Mucosa of descending colon (tissue), 3 donors: ENCODE measurements at regions not wholly inside any gene's neighbourhood (a gene's known extent, or its start where the extent isn't known, plus 50 kb on each side); places are given as distances from the start of the nearest gene placed in this dataset.
"Not testable (repeated sequence)": the region's sequence is repeated elsewhere in the genome, so short reads cannot be mapped to it uniquely, and the experiment has no call there.

ENCODE experiments used
- ATAC-seq: fragments of 200-7000 bp; cut with Tn5 transposase; one replicate; pipeline ENCODE4 v1.9.1; 2020; ENCODE audit warnings: mild to moderate bottlenecking, moderate library complexity
- DNase-seq, 3 donors: peaks; one replicate each; pipeline ENCODE4 v3.0.0-alpha.2; 2020
- H3K36me3 ChIP-seq: fragments of 200-600 bp; one replicate; pipeline ENCODE4 v1.8.0; 2021; ENCODE audit warnings: low read depth, mild to moderate bottlenecking
- H3K4me1 ChIP-seq: fragments of 200-600 bp; one replicate; pipeline ENCODE4 v1.8.0; 2021; ENCODE audit warnings: low read depth, mild to moderate bottlenecking
- H3K4me3 ChIP-seq: fragments of 200-600 bp; one replicate; pipeline ENCODE4 v1.8.0; 2021; ENCODE audit warnings: mild to moderate bottlenecking
- H3K9me3 ChIP-seq: fragments of 200-600 bp; one replicate; pipeline ENCODE4 v1.8.0; 2021; ENCODE audit warnings: mild to moderate bottlenecking
- intact Hi-C, 2 donors: fragments of 100-400 bp; cut with DNase I in 1 of 2; cut with micrococcal nuclease in 1 of 2; formaldehyde crosslinking; loops; one replicate each; pipeline versions ENCODE4 v1.11.0 to v1.11.1; 2022; cut with DNase I, micrococcal nuclease
- TF ChIP-seq, protein P1 (sequence below): fragments of 200-600 bp; IDR thresholded peaks from one replicate; pipeline ENCODE4 v1.8.0; 2022; ENCODE audit warnings: antibody characterized with exemption, mild to moderate bottlenecking
- donor health status: DM: no; HTN: no; CAD: no; lungs with moderate emphysema.
- donor health status: DM: no; HTN: no; CAD: no.
- donor health status: DM: no; HTN: yes; CAD: no.

DNA sequence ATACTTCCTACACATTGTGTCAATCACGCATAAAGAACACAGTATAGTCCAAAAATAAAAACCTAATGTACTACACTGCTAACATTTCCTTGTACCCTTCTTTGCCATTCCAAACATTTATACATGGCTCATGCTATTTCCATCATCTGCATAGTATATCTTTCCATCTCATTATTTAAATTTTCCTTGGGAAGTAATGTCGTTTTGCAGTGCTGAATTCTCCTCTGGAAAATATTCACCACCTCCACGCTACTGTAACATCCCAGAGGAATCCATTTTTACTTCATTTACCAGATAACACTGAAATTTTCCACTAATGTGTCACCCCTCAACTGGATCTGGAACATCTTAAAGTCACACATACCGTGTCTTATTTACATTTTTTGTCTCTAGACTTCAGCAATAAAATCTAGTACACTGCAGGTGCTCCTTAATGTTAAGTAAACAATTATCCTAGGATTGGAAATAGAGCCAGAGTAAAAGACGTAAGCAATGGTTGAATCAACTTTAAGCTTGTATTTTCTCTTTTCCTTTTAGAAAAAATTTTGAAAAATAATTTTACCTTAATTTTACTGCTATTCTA, 881.0 kb downstream of the AMY1C start:
- Histone ChIP-seq H3K4me1 (no peaks in the 10 kb centered on the region), H3K4me3 (no peak overlapping the region), H3K36me3 (no peaks in the 10 kb centered on the region), H3K9me3 (no peaks in the 10 kb centered on the region)
- TF ChIP-seq, protein P1, sequence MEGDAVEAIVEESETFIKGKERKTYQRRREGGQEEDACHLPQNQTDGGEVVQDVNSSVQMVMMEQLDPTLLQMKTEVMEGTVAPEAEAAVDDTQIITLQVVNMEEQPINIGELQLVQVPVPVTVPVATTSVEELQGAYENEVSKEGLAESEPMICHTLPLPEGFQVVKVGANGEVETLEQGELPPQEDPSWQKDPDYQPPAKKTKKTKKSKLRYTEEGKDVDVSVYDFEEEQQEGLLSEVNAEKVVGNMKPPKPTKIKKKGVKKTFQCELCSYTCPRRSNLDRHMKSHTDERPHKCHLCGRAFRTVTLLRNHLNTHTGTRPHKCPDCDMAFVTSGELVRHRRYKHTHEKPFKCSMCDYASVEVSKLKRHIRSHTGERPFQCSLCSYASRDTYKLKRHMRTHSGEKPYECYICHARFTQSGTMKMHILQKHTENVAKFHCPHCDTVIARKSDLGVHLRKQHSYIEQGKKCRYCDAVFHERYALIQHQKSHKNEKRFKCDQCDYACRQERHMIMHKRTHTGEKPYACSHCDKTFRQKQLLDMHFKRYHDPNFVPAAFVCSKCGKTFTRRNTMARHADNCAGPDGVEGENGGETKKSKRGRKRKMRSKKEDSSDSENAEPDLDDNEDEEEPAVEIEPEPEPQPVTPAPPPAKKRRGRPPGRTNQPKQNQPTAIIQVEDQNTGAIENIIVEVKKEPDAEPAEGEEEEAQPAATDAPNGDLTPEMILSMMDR: no peak
- ATAC-seq (no peak), DNase-seq (no peak)
- intact Hi-C loops: no loop called here

DNA sequence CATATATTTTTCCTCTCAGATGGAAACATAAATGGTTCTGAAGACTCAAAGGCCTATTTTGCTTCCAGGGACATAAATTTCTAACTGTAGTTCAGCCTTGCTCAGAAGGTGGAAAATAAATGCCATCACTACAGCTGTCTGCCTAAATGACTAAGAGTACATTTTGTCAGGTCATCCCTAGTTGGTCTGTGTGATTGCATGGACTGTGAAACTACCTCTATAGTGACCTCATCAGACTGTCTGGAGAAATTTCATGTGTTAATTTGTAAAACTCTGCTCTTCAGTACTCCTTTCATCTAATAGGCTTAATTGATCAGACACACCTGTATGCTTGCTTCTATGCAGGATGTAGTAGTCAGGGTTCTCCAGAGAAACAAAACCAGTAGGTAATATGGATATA, 886.9 kb downstream of the AMY1C start:
- intact Hi-C loops: no loop called here
- DNase-seq (no peak), ATAC-seq (no peak)
- H3K4me3 ChIP-seq: no peak overlapping the region
- H3K36me3 ChIP-seq: no peaks in the 10 kb centered on the region
- TF ChIP-seq, protein P1: no peak
- no peaks in the 10 kb centered on the region for H3K9me3 ChIP-seq
- no peaks in the 10 kb centered on the region for H3K4me1 ChIP-seq

DNA sequence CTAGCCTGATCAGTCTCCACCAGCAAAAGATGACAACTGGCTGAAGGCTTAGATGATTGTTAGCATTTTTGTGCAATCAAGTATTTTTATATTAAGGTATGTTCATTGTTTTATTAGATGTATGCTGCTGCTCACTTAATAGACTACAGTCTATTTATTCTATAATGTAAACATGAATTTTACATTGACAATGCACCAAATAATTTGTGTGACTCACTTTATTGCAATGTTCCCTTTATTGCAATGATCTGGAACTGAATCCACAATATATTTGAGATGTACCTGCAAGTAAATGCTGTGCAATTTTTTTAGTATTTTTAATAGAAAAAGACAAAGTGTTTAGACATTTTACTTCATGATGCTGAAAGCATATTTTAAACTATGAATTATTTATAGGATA, 896.5 kb downstream of the AMY1C start:
- H3K4me3 ChIP-seq: no peak overlapping the region
- H3K36me3 ChIP-seq: no peaks in the 10 kb centered on the region
- H3K9me3 ChIP-seq: no peaks in the 10 kb centered on the region
- intact Hi-C loops: no loop called here
- TF ChIP-seq, protein P1: no peak
- ATAC-seq (no peak), DNase-seq (no peak)
- H3K4me1 ChIP-seq: no peaks in the 10 kb centered on the region

DNA sequence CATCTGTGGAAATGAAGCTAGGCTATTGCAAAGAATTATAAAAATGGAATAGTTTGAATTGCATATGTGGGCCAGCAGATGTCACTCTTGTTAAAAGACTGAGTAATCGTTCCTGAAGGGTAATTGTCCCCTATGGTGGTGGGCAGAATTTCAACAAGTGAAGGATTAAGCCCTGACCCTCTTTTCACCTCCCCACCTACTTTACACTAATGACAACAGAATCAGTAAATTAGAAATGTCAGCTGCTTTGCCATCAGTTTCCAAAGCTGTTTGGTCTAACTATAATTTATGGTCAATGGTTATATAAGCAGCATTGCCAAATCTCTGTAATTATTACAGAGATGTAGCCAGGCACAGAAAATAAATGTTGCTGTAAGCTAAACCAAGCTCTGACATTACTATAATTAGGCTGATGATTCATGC, 898.6 kb downstream of the AMY1C start:
- intact Hi-C loops: no loop called here
- ATAC-seq: no peak
- Histone ChIP-seq H3K4me3 (no peak overlapping the region), H3K9me3 (no peaks in the 10 kb centered on the region), H3K36me3 (no peaks in the 10 kb centered on the region), H3K4me1 (no peaks in the 10 kb centered on the region)
- TF ChIP-seq, protein P1: no peak
- no peak for DNase-seq

DNA sequence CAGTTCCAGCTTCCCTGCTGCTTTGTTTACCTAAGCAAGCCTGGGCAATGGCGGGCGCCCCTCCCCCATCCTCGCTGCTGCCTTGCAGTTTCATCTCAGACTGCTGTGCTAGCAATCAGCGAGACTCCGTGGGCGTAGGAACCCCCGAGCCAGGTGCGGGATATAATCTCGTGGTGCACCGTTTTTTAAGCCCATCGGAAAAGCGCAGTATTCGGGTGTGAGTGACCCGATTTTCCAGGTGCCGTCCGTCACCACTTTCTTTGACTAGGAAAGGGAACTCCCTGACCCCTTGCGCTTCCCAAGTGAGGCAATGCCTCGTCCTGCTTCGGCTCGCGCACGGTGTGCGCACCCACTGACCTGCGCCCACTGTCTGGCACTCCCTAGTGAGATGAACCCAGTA, 914.7 kb downstream of the AMY1C start:
- DNase-seq, H3K36me3 ChIP-seq, ATAC-seq, H3K4me3 ChIP-seq, H3K9me3 ChIP-seq, intact Hi-C loops, H3K4me1 ChIP-seq: not testable (repeated sequence)

DNA sequence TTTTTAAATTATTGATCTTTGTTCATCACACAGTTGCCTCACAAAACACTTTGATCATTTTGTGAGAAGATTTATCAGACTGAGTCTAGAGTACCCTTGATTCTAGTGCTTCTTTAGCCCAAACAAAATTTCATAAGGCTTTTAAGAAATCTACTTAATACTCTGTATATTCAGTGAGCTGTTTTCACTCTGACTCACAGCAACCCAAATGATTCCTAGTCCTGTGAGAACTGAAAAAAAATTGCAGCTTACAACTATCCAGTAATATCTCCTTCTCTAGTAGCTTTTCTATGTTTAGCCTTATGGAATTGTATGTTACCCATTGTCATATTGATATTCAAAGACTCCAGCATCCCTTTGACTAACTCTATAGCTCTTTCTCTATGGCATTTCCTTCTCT, 915.6 kb downstream of the AMY1C start:
- intact Hi-C loops: no loop called here
- no peaks in the 10 kb centered on the region for H3K9me3 ChIP-seq
- ATAC-seq: no peak

More for the DNA sequence above, 915.6 kb downstream of the AMY1C start:
- DNase-seq: no peak
- H3K4me3 ChIP-seq: no peak overlapping the region
- H3K36me3 ChIP-seq: no peaks in the 10 kb centered on the region
- TF ChIP-seq, protein P1: no peak
- H3K4me1 ChIP-seq: no peaks in the 10 kb centered on the region
